Naive B cell (primary cell): ENCODE measurements at regions not wholly inside any gene's neighbourhood (a gene's known extent, or its start where the extent isn't known, plus 50 kb on each side); places are given as distances from the start of the nearest gene placed in this dataset.

Experiments used
- ATAC-seq, 2 donors: fragments of 150-1000 bp; cut with Tn5 transposase; 2 replicates each; pipeline ENCODE4 v1.10.0; 2021; ENCODE audit warnings: low read depth in 2 of 2, mild to moderate bottlenecking in 2 of 2, moderate library complexity in 2 of 2
- DNase-seq: peaks from one replicate; pipeline ENCODE4 v3.0.0; 2022
- H3K27ac Mint-ChIP-seq, 6 donors: one replicate each; pipeline ENCODE4 v1.8.0; 2020 to 2022; ENCODE audit warnings: mild to moderate bottlenecking in 6 of 6, mixed read lengths in 6 of 6, moderate library complexity in 5 of 6, inconsistent platforms in 2 of 6
- H3K27me3 Mint-ChIP-seq, 3 donors: one replicate each; pipeline ENCODE4 v1.8.0; 2021 to 2022; ENCODE audit warnings: mixed read lengths in 3 of 3, mild to moderate bottlenecking in 1 of 3
- H3K36me3 Mint-ChIP-seq, 2 donors: one replicate each; pipeline ENCODE4 v1.8.0; 2020 to 2022; ENCODE audit warnings: mixed read lengths in 2 of 2, inconsistent platforms in 1 of 2, mild to moderate bottlenecking in 1 of 2
- H3K4me1 Mint-ChIP-seq, 3 donors: one replicate each; pipeline ENCODE4 v1.8.0; 2020 to 2022; ENCODE audit warnings: mixed read lengths in 3 of 3, inconsistent platforms in 1 of 3, mild to moderate bottlenecking in 1 of 3, moderate library complexity in 1 of 3
- H3K4me3 Mint-ChIP-seq, 8 donors: one replicate each; pipeline ENCODE4 v1.8.0; 2020 to 2022; ENCODE audit warnings: mild to moderate bottlenecking in 8 of 8, mixed read lengths in 8 of 8, moderate library complexity in 8 of 8, inconsistent platforms in 2 of 8
- H3K9me3 Mint-ChIP-seq, 7 donors: one replicate each; pipeline ENCODE4 v1.8.0; 2020 to 2022; ENCODE audit warnings: mixed read lengths in 7 of 7, mild to moderate bottlenecking in 5 of 7, inconsistent platforms in 2 of 7, moderate library complexity in 1 of 7

- H3K27ac Mint-ChIP-seq = peak overlapping the region in 4 of 6 donors; percentile 3 to 58 (median 26)
- no peak overlapping the region for H3K4me3 Mint-ChIP-seq
- ATAC-seq (no peak), DNase-seq (no peak)
- H3K36me3 Mint-ChIP-seq = no peaks in the 10 kb centered on the region
- no peaks in the 10 kb centered on the region for H3K27me3 Mint-ChIP-seq
- H3K4me1 Mint-ChIP-seq = peaks cover 6 to 23% (median 17%) of the 10 kb centered on the region in 3 donors
- H3K9me3 Mint-ChIP-seq = no peaks in the 10 kb centered on the region
Measured at GRCh38 chr13:40193286-40194223, 472.9 kb downstream of the FOXO1 start.

- no peak overlapping the region for H3K4me3 Mint-ChIP-seq
Measured at GRCh38 chr13:40194224-40194806, 472.1 kb downstream of the FOXO1 start.

GRCh38 chr13:40197049-40197448 lies 469.4 kb downstream of the FOXO1 start:
- H3K27ac Mint-ChIP-seq = no peak overlapping the region
- no peaks in the 10 kb centered on the region for H3K9me3 Mint-ChIP-seq
- no peaks in the 10 kb centered on the region for H3K27me3 Mint-ChIP-seq
- peaks cover 9 to 15% (median 10%) of the 10 kb centered on the region in 3 donors for H3K4me1 Mint-ChIP-seq
- no peak for DNase-seq
- no peak for ATAC-seq
- H3K36me3 Mint-ChIP-seq = no peaks in the 10 kb centered on the region
- no peak overlapping the region for H3K4me3 Mint-ChIP-seq

More at GRCh38 chr13:40194224-40194806, 472.1 kb downstream of the FOXO1 start:
- DNase-seq (no peak), ATAC-seq (no peak)
- Mint-ChIP-seq H3K27me3 (no peaks in the 10 kb centered on the region), H3K36me3 (no peaks in the 10 kb centered on the region), H3K9me3 (no peaks in the 10 kb centered on the region), H3K27ac (peak overlapping the region in 3 of 6 donors; percentile 1 to 58 (median 10)), H3K4me1 (peaks cover 8 to 26% (median 17%) of the 10 kb centered on the region in 3 donors)

GRCh38 chr13:40197936-40198595 lies 468.4 kb downstream of the FOXO1 start:
- H3K36me3 Mint-ChIP-seq = no peaks in the 10 kb centered on the region
- H3K27me3 Mint-ChIP-seq = no peaks in the 10 kb centered on the region
- peaks cover 11 to 20% (median 14%) of the 10 kb centered on the region in 3 donors for H3K4me1 Mint-ChIP-seq
- ATAC-seq (no peak), DNase-seq (no peak)
- no peak overlapping the region for H3K4me3 Mint-ChIP-seq
- H3K9me3 Mint-ChIP-seq = no peaks in the 10 kb centered on the region
- H3K27ac Mint-ChIP-seq = peak overlapping the region in 2 of 6 donors; percentile 3 to 7

- no peaks in the 10 kb centered on the region for H3K27me3 Mint-ChIP-seq
- H3K4me3 Mint-ChIP-seq = no peak overlapping the region
- H3K9me3 Mint-ChIP-seq = peaks cover 0 to 8% (median 4%) of the 10 kb centered on the region in 7 donors
- ATAC-seq = peak in 1 of 2 donors; percentile 52
- H3K4me1 Mint-ChIP-seq = peaks cover 30 to 42% (median 34%) of the 10 kb centered on the region in 3 donors
- H3K36me3 Mint-ChIP-seq = no peaks in the 10 kb centered on the region
- H3K27ac Mint-ChIP-seq = peak overlapping the region in 3 of 6 donors; percentile 3 to 30 (median 9)
- DNase-seq = no peak
Measured at GRCh38 chr13:40200273-40200978, 466.0 kb downstream of the FOXO1 start.

- H3K27me3 Mint-ChIP-seq = no peaks in the 10 kb centered on the region
- peak overlapping the region in 1 of 6 donors; percentile 96 for H3K27ac Mint-ChIP-seq
- H3K9me3 Mint-ChIP-seq = peaks cover 0 to 11% (median 4%) of the 10 kb centered on the region in 7 donors
- peak overlapping the region in 4 of 8 donors; percentile 2 to 65 (median 51) for H3K4me3 Mint-ChIP-seq
- ATAC-seq = no peak
- peaks cover 62 to 76% (median 65%) of the 10 kb centered on the region in 3 donors for H3K4me1 Mint-ChIP-seq
- DNase-seq = no peak
- no peaks in the 10 kb centered on the region for H3K36me3 Mint-ChIP-seq
Measured at GRCh38 chr13:40204246-40204645, 462.2 kb downstream of the FOXO1 start.

GRCh38 chr13:40205771-40206240 lies 460.6 kb downstream of the FOXO1 start:
- DNase-seq = no peak

GRCh38 chr13:40206241-40207000 lies 460.0 kb downstream of the FOXO1 start:
- ATAC-seq (peak; percentile 79), DNase-seq (no peak)
- peaks cover 57 to 72% (median 58%) of the 10 kb centered on the region in 3 donors for H3K4me1 Mint-ChIP-seq
- peaks cover 0 to 11% (median 4%) of the 10 kb centered on the region in 7 donors for H3K9me3 Mint-ChIP-seq
- peak overlapping the region; percentile 10 to 91 (median 82) for H3K4me3 Mint-ChIP-seq
- H3K36me3 Mint-ChIP-seq = no peaks in the 10 kb centered on the region
- peak overlapping the region; percentile 89 to 98 (median 96) for H3K27ac Mint-ChIP-seq
- no peaks in the 10 kb centered on the region for H3K27me3 Mint-ChIP-seq

More at GRCh38 chr13:40205771-40206240, 460.6 kb downstream of the FOXO1 start:
- no peak for ATAC-seq
- H3K27me3 Mint-ChIP-seq = no peaks in the 10 kb centered on the region
- H3K4me3 Mint-ChIP-seq = peak overlapping the region in 5 of 8 donors; percentile 34 to 91 (median 72)
- peaks cover 0 to 11% (median 4%) of the 10 kb centered on the region in 7 donors for H3K9me3 Mint-ChIP-seq
- H3K27ac Mint-ChIP-seq = peak overlapping the region; percentile 20 to 97 (median 88)
- no peaks in the 10 kb centered on the region for H3K36me3 Mint-ChIP-seq
- peaks cover 54 to 69% (median 56%) of the 10 kb centered on the region in 3 donors for H3K4me1 Mint-ChIP-seq

- peak; percentile 63 to 66 for ATAC-seq
- Mint-ChIP-seq H3K4me3 (peak overlapping the region; percentile 10 to 91 (median 82)), H3K27me3 (no peaks in the 10 kb centered on the region), H3K4me1 (peaks cover 63 to 72% (median 65%) of the 10 kb centered on the region in 3 donors), H3K36me3 (no peaks in the 10 kb centered on the region), H3K27ac (peak overlapping the region; percentile 89 to 98 (median 96)), H3K9me3 (peaks cover 0 to 11% (median 5%) of the 10 kb centered on the region in 7 donors)
- peak; percentile 65 for DNase-seq
Measured at GRCh38 chr13:40207001-40207478, 459.4 kb downstream of the FOXO1 start.

- Mint-ChIP-seq H3K27ac (peak overlapping the region in 5 of 6 donors; percentile 33 to 91 (median 68)), H3K9me3 (peaks cover 0 to 11% (median 5%) of the 10 kb centered on the region in 7 donors), H3K4me1 (peaks cover 60 to 62% (median 61%) of the 10 kb centered on the region in 3 donors), H3K36me3 (no peaks in the 10 kb centered on the region), H3K4me3 (peak overlapping the region in 5 of 8 donors; percentile 30 to 48 (median 37)), H3K27me3 (no peaks in the 10 kb centered on the region)
- DNase-seq (no peak), ATAC-seq (no peak)
Measured at GRCh38 chr13:40208517-40208916, 457.9 kb downstream of the FOXO1 start.

GRCh38 chr13:40210865-40211585 lies 455.4 kb downstream of the FOXO1 start:
- Mint-ChIP-seq H3K9me3 (peaks cover 0 to 8% (median 0%) of the 10 kb centered on the region in 7 donors), H3K36me3 (no peaks in the 10 kb centered on the region), H3K4me3 (no peak overlapping the region), H3K4me1 (peaks cover 47 to 51% (median 47%) of the 10 kb centered on the region in 3 donors), H3K27me3 (no peaks in the 10 kb centered on the region), H3K27ac (peak overlapping the region in 1 of 6 donors; percentile 2)
- no peak for ATAC-seq
- no peak for DNase-seq
